Esophagus muscularis mucosa (tissue), 4 donors: ENCODE measurements at regions not wholly inside any gene's neighbourhood (a gene's known extent, or its start where the extent isn't known, plus 50 kb on each side); places are given as distances from the start of the nearest gene placed in this dataset.

ENCODE experiments used
- DNase-seq: peaks from one replicate; pipeline ENCODE4 v3.0.0-alpha.2; 2017; ENCODE audit errors: extremely low spot score
- H3K27ac ChIP-seq, 4 donors: fragments of 200-600 bp; sonication (generic); replicated peaks in 1 of 4; 1 replicate in 3 of 4; 2 replicates in 1 of 4; pipeline ENCODE4 v1.5.1; 2016 to 2019; ENCODE audit warnings: mild to moderate bottlenecking in 1 of 4
- H3K27me3 ChIP-seq, 4 donors: fragments of 200-600 bp; sonication (generic); one replicate each; pipeline versions ENCODE4 v1.5.1 to v1.6.0; 2016 to 2019
- H3K36me3 ChIP-seq, 4 donors: fragments of 200-600 bp; sonication (generic); one replicate each; pipeline ENCODE4 v1.5.1; 2016 to 2019
- H3K4me1 ChIP-seq, 4 donors: fragments of 200-600 bp; sonication (generic); one replicate each; pipeline ENCODE4 v1.5.1; 2016 to 2019
- H3K4me3 ChIP-seq, 4 donors: fragments of 200-600 bp; sonication (generic); 1 replicate in 2 of 4; 2 replicates in 2 of 4; pipeline ENCODE4 v1.5.1; 2016 to 2019; ENCODE audit warnings: mild to moderate bottlenecking in 4 of 4, moderate library complexity in 1 of 4
- H3K9me3 ChIP-seq, 4 donors: fragments of 200-600 bp; sonication (generic); 1 replicate in 3 of 4; 2 replicates in 1 of 4; pipeline ENCODE4 v1.5.1; 2016 to 2019
- EP300 ChIP-seq: sonication (generic); formaldehyde crosslinking; IDR thresholded peaks from one replicate; pipeline ENCODE4 v1.6.1; 2017; ENCODE audit warnings: antibody characterized with exemption
- POLR2A ChIP-seq: fragments of 450-650 bp; IDR thresholded peaks from one replicate; pipeline ENCODE4 v1.6.1; 2017; ENCODE audit warnings: antibody characterized with exemption, moderate library complexity, mild to moderate bottlenecking, low read depth
- POLR2AphosphoS5 ChIP-seq, 2 donors: sonication (generic); formaldehyde crosslinking; IDR thresholded peaks; one replicate each; pipeline ENCODE4 v1.6.1; 2017; ENCODE audit warnings: antibody characterized with exemption in 2 of 2
- WGBS: methylation state at CpG from one replicate; pipeline ENCODE4 v1.1.5; 2018; 5-methylcytosine and 5-hydroxymethylcytosine counted together
- intact Hi-C: fragments of 100-400 bp; cut with DNase I; formaldehyde crosslinking; loops from one replicate; pipeline ENCODE4 v1.15.1; 2023
- TF ChIP-seq, protein P1 (sequence below), 3 experiments: fragments of 200-600 bp in 2 of 3; fragments of 450-650 bp in 1 of 3; sonication (generic) in 2 of 3; IDR thresholded peaks; one replicate each; pipeline ENCODE4 v1.5.1; 2017 to 2019; ENCODE audit warnings: antibody characterized with exemption in 3 of 3, mild to moderate bottlenecking in 2 of 3, moderate library complexity in 1 of 3

DNA sequence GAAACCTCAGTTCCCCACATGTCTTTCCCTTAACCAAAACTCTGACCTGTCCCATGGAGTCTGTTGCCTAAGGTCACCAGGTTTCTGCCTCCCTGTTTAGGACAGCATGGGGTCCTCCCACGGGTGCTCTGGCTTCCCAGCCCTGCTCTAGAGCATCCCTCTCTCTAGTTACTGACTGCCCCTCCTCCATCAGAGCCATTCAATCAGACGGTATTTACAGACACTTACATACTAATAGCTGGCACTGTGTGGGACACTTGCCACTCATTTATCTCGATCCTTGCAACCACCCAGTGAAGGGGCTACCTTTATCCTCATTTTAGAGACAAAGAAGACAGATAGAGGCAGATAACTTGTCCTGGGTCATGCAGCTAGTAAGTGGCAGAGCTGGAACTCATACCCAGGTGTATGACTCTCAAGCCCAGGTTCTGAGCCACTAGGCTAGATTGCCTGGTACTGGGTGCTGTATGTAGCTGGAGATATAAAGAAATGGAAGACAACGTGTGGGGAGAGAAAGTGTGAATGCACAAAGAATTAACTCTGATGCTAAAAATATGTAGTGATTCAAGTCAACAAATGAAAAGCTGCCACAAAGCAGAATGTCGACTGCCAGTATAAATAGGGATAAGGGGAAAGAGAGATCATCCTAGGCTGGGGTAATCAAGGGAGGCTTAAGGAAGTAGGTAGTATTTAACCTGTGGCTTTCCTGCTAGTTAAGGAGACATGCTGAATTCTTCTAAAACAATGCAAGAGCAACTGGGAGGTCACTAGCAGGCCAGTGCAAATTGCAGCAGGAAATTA is 52.5 kb upstream of the PDE8B start:
- Histone ChIP-seq H3K4me3 (no peak overlapping the region), H3K27me3 (no peaks in the 10 kb centered on the region), H3K4me1 (no peaks in the 10 kb centered on the region), H3K27ac (no peak overlapping the region), H3K9me3 (no peaks in the 10 kb centered on the region), H3K36me3 (no peaks in the 10 kb centered on the region)
- DNase-seq = no peak
- WGBS = 37% methylated on average over 5 of the region's 5 CpGs
- intact Hi-C loops = no loop called here
- TF ChIP-seq POLR2A (no peak), POLR2AphosphoS5 (IDR thresholded peaks at IDR 0.05) (no peak), EP300 (no peak)
- TF ChIP-seq, protein P1, sequence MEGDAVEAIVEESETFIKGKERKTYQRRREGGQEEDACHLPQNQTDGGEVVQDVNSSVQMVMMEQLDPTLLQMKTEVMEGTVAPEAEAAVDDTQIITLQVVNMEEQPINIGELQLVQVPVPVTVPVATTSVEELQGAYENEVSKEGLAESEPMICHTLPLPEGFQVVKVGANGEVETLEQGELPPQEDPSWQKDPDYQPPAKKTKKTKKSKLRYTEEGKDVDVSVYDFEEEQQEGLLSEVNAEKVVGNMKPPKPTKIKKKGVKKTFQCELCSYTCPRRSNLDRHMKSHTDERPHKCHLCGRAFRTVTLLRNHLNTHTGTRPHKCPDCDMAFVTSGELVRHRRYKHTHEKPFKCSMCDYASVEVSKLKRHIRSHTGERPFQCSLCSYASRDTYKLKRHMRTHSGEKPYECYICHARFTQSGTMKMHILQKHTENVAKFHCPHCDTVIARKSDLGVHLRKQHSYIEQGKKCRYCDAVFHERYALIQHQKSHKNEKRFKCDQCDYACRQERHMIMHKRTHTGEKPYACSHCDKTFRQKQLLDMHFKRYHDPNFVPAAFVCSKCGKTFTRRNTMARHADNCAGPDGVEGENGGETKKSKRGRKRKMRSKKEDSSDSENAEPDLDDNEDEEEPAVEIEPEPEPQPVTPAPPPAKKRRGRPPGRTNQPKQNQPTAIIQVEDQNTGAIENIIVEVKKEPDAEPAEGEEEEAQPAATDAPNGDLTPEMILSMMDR (IDR thresholded peaks at IDR 0.05) = no peak

DNA sequence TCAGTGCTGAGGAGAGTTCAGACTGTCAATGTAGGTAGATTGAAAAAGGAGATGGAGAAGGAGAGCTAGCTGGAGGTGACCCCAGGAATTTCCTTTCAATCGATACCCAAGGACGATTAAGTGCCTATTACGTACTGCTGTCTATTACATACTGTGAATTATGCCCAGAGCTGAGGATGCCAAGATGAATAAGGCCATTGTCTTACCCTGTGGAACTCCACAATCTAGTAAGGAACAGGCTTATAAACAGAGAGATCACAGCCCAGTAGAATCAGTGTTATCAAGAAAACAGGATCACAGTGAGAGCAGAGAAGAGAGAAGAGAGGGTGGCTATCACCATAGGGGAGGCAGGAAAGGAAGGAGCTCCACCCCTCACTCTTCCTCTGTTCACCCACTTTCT is 54.1 kb upstream of the PDE8B start:
- Histone ChIP-seq H3K36me3 (no peaks in the 10 kb centered on the region), H3K27me3 (no peaks in the 10 kb centered on the region), H3K4me3 (no peak overlapping the region), H3K4me1 (no peaks in the 10 kb centered on the region), H3K9me3 (no peaks in the 10 kb centered on the region), H3K27ac (no peak overlapping the region)
- no peak for TF ChIP-seq POLR2AphosphoS5 (IDR thresholded peaks at IDR 0.05)
- TF ChIP-seq POLR2A = no peak
- TF ChIP-seq, protein P1 (IDR thresholded peaks at IDR 0.05) = no peak
- no peak for TF ChIP-seq EP300
- DNase-seq = no peak
- 92% methylated on average over 3 of the region's 3 CpGs for WGBS
- intact Hi-C loops = no loop called here

DNA sequence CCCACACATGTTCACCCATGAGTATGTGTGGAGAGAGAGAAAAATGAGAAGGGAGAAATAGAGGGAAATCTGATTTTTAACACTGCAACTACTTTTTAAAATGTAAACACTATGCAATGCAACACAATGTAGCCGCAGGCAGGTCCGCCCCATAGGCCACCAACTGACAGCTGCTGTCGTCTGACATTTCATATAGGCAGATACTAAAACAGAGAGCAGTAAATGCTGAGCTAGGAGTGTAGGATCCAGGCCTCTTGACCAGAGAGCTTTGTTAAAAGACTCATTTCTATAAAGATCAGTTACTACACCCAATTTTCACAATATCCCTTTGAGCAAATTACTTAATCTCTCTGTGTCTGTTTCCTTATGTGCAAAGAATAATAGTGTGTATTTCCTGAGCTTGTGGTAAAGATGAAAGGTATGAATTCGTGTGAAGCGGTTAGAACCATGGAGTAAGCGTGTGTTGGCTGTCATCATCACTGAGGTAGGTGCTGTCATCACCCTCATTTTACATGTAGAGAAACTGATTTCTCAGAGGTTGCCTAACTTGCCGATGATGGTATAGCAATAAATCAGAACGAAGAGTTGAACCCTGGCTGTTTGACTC is 55.2 kb upstream of the PDE8B start:
- Histone ChIP-seq H3K4me3 (no peak overlapping the region), H3K36me3 (no peaks in the 10 kb centered on the region), H3K27me3 (no peaks in the 10 kb centered on the region), H3K4me1 (no peaks in the 10 kb centered on the region), H3K9me3 (no peaks in the 10 kb centered on the region), H3K27ac (no peak overlapping the region)
- DNase-seq = no peak
- intact Hi-C loops = no loop called here
- TF ChIP-seq POLR2AphosphoS5 (IDR thresholded peaks at IDR 0.05) = no peak
- no peak for TF ChIP-seq POLR2A
- TF ChIP-seq EP300 = no peak
- TF ChIP-seq, protein P1 (IDR thresholded peaks at IDR 0.05) = no peak
- WGBS = 93% methylated on average over 8 of the region's 8 CpGs

DNA sequence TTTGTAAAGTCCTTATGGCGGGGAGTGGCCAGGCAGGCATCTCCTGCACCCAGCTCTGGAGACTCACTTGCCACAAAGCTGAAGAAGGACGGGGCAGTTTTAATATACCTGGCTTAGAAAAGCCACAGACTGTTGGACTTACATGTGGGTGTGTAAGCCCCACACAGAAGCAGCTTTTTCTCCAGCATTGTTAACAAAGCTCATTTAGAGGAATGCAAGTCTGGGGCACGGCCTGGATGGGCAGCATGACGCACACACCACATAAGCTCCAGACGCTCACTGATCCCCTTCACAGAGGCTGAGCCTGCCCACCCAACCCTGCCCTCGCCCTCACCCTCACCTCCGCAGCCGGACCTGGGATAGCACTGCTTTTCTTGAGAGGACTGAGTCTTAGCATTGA is 58.0 kb upstream of the PDE8B start:
- WGBS = 85% methylated on average over 7 of the region's 8 CpGs
- H3K9me3 ChIP-seq = no peaks in the 10 kb centered on the region
- DNase-seq = peak; percentile 60
- H3K36me3 ChIP-seq = no peaks in the 10 kb centered on the region
- no peaks in the 10 kb centered on the region for H3K4me1 ChIP-seq
- intact Hi-C loops = no loop called here
- H3K27me3 ChIP-seq = no peaks in the 10 kb centered on the region
- no peak overlapping the region for H3K27ac ChIP-seq
- TF ChIP-seq EP300 (no peak), POLR2A (no peak), POLR2AphosphoS5 (IDR thresholded peaks at IDR 0.05) (no peak)
- TF ChIP-seq, protein P1 (IDR thresholded peaks at IDR 0.05) = no peak
- H3K4me3 ChIP-seq = no peak overlapping the region
